ENCODE measurements at regions not wholly inside any gene's neighbourhood (a gene's known extent, or its start where the extent isn't known, plus 50 kb on each side); places are given as distances from the start of the nearest gene placed in this dataset.

GRCh38 chr2:172213116-172213860, 110.6 kb upstream of the DLX2 start:
- DNase-seq (no peak), FAIRE-seq (no peak), ATAC-seq (no peak)
- no peak overlapping the region for H3K27ac ChIP-seq
- no peaks in the 10 kb centered on the region for H3K27me3 ChIP-seq
- no peaks in the 10 kb centered on the region for H3K9me3 ChIP-seq
- intact Hi-C loops (cut with DNase I), result no loop called here
- TF ChIP-seq, protein P1, sequence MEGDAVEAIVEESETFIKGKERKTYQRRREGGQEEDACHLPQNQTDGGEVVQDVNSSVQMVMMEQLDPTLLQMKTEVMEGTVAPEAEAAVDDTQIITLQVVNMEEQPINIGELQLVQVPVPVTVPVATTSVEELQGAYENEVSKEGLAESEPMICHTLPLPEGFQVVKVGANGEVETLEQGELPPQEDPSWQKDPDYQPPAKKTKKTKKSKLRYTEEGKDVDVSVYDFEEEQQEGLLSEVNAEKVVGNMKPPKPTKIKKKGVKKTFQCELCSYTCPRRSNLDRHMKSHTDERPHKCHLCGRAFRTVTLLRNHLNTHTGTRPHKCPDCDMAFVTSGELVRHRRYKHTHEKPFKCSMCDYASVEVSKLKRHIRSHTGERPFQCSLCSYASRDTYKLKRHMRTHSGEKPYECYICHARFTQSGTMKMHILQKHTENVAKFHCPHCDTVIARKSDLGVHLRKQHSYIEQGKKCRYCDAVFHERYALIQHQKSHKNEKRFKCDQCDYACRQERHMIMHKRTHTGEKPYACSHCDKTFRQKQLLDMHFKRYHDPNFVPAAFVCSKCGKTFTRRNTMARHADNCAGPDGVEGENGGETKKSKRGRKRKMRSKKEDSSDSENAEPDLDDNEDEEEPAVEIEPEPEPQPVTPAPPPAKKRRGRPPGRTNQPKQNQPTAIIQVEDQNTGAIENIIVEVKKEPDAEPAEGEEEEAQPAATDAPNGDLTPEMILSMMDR (IDR thresholded peaks at IDR 0.05), result no peak
- whole genome bisulfite sequencing, 2 donors, result 80 to 87% methylated on average over 12 of the region's 12 CpGs
- no peaks in the 10 kb centered on the region for H3K36me3 ChIP-seq
- H3K4me3 ChIP-seq, result no peak overlapping the region
- no peaks in the 10 kb centered on the region for H3K4me1 ChIP-seq

DNA sequence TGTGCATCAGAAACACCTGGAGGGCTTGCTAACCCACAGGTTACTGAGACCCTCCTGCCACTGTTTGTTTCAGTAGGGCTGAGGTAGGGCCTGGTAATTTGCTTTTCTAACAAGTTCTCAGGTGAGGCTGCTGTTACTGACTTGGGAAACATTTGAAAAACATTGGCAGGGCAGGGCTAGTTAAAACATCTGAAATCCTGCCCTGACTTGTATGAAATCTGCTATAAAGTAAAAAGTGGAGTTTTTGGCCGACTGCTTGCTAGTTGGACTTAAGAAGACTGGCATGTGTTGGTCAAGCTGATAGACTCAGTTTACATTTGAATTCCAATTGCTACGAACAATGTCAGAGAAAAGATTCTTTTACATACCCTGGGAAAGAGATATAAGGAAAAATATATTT, 111.6 kb upstream of the DLX2 start:
- FAIRE-seq (no peak), DNase-seq (no peak), ATAC-seq (no peak)
- no peak overlapping the region for H3K27ac ChIP-seq
- 89 to 92% methylated on average over 2 of the region's 2 CpGs for WGBS, 2 donors
- H3K27me3 ChIP-seq, result no peaks in the 10 kb centered on the region
- H3K9me3 ChIP-seq, result no peaks in the 10 kb centered on the region
- TF ChIP-seq, protein P1 (IDR thresholded peaks at IDR 0.05), result no peak
- H3K36me3 ChIP-seq, result no peaks in the 10 kb centered on the region
- H3K4me3 ChIP-seq, result no peak overlapping the region
- intact Hi-C loops (cut with DNase I), result no loop called here
- H3K4me1 ChIP-seq, result no peaks in the 10 kb centered on the region

DNA sequence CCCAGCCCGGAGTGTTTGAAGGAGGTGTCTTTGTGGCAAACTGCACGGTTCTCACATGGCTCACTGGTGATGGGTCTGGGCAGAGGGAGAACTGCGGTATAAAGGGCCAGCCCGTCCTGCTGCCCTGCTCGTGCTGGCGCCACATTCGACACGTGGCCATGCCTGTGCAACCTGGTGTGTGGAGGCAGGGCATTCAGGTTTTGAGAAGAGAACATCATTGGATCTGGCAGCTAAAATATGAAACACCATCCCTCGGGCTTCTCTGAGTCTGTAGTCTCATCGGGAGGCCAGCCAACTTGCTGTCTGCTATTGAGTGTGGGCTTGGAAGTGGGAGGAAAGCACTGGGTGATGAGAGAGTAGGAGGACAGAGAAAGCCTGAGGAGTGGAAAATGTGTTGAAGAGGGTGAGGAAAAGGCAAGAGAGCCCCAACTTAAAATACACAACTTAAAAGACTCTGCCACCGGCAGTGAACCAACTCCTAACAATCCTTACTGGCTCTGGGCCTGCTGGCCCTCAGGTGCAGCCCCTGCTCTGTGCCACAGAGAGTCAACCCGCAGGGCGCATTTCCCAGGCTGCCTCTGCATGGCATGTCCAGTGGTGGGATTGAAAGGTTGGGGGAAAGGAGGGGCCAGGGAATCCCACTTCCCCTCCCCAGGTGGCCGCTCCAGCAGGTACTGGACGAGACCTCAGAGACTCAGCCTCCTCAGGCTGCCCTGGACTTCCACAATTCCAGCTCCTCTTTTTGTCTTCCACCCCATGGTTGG, 112.7 kb upstream of the DLX2 start:
- no peaks in the 10 kb centered on the region for H3K27me3 ChIP-seq
- no peaks in the 10 kb centered on the region for H3K9me3 ChIP-seq
- intact Hi-C loops (cut with DNase I), result no loop called here
- FAIRE-seq (no peak), ATAC-seq (no peak), DNase-seq (no peak)
- H3K4me1 ChIP-seq, result no peaks in the 10 kb centered on the region
- H3K27ac ChIP-seq, result no peak overlapping the region
- H3K36me3 ChIP-seq, result no peaks in the 10 kb centered on the region
- TF ChIP-seq, protein P1 (IDR thresholded peaks at IDR 0.05), result no peak
- H3K4me3 ChIP-seq, result no peak overlapping the region
- WGBS, 2 donors, result 90% methylated on average over 15 of the region's 15 CpGs

DNA sequence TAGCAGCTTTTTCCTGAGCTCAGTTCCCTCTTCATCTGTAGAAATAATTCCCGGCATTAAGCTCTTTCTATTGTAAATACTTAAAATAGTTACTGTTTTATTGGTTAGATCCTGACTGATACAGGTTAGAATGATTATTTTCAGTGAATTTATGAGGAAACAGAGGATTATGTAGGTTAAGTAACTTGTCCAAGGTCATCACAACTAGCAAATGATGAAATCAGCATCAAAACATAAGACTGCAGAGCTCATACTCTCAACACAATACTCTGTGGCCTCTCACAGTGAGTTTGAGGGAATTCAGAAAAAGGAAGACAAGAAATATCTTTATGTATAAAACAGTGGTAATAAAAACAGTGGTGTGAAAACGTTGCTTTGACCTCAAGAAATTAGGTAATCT, 113.2 kb upstream of the DLX2 start:
- 62 to 70% methylated on average over 2 of the region's 2 CpGs for WGBS, 2 donors
- H3K4me1 ChIP-seq, result no peaks in the 10 kb centered on the region
- no peak overlapping the region for H3K4me3 ChIP-seq
- no peaks in the 10 kb centered on the region for H3K9me3 ChIP-seq
- no peak overlapping the region for H3K27ac ChIP-seq
- no peaks in the 10 kb centered on the region for H3K36me3 ChIP-seq
- DNase-seq (no peak), ATAC-seq (no peak), FAIRE-seq (no peak)
- TF ChIP-seq, protein P1 (IDR thresholded peaks at IDR 0.05), result no peak
- intact Hi-C loops (cut with DNase I), result no loop called here
- H3K27me3 ChIP-seq, result no peaks in the 10 kb centered on the region

- Histone ChIP-seq H3K27me3 (no peaks in the 10 kb centered on the region), H3K4me3 (no peak overlapping the region), H3K9me3 (no peaks in the 10 kb centered on the region), H3K27ac (no peak overlapping the region), H3K4me1 (no peaks in the 10 kb centered on the region), H3K36me3 (no peaks in the 10 kb centered on the region)
- peak in 3 of 4 donors; percentile 32 to 60 (median 53) for ATAC-seq
- 53 to 59% methylated on average over 6 of the region's 6 CpGs for WGBS, 2 donors
- FAIRE-seq, result no peak
- peak in 1 of 6 donors; percentile 16 for DNase-seq
- intact Hi-C loops (cut with DNase I), result no loop called here
- TF ChIP-seq, protein P1 (IDR thresholded peaks at IDR 0.05), result no peak
Measured at GRCh38 chr2:172216477-172216876, 113.8 kb upstream of the DLX2 start.
